HCT116 (cell line): ENCODE measurements at regions not wholly inside any gene's neighbourhood (a gene's known extent, or its start where the extent isn't known, plus 50 kb on each side); places are given as distances from the start of the nearest gene placed in this dataset.

ENCODE experiments used
- ATAC-seq: fragments of 200-7000 bp; cut with Tn5 transposase; 2 replicates; pipeline ENCODE4 v1.9.1; 2020; ENCODE audit warnings: mild to moderate bottlenecking, moderate library complexity
- BruUV-seq: library from RNA; stranded (reverse); fragments of 400-500 nt; replicated peaks from 2 replicates; lab custom pipeline; 2021; lab: Mats Ljungman, UMichigan
- CTCF ChIA-PET: fragments of 300-600 bp; sonication (Branson Sonifier 250); formaldehyde crosslinking; loops from one replicate; lab custom pipeline; 2021; ENCODE audit warnings: antibody characterized with exemption; lab: Charles Lee
- POLR2A ChIA-PET: fragments of 300-600, 350-600 bp; sonication (Branson Sonifier 250); formaldehyde crosslinking; loops from one replicate; lab custom pipeline; 2021; ENCODE audit warnings: antibody characterized with exemption; lab: Charles Lee
- RAD21 ChIA-PET, 2 experiments: fragments of 300-600 bp; sonication (Branson Sonifier 250); formaldehyde crosslinking; loops; one replicate each; lab custom pipeline; 2023; ENCODE audit warnings: low total read pairs in 2 of 2; ENCODE audit not compliant: uncharacterized antibody in 2 of 2, unreplicated experiment in 2 of 2, low non-redundant PET in 1 of 2; lab: Charles Lee
- DNase-seq: peaks from one replicate; pipeline ENCODE4 v3.0.0-alpha.2; 2010; ENCODE audit warnings: low read depth, low spot score
- H2AFZ ChIP-seq: fragments of 200-600 bp; shearing (Covaris generic), sonication (generic); 2 replicates; pipeline ENCODE4 v1.6.1; 2017; ENCODE audit warnings: low read depth, mixed run types, mixed read lengths, antibody characterized with exemption, low read length; ENCODE audit not compliant: poor library complexity, severe bottlenecking
- H3K27ac ChIP-seq: 2 replicates; pipeline ENCODE4 v1.5.1; 2012; ENCODE audit warnings: low read depth, low read length
- H3K27me3 ChIP-seq: fragments of 200-600 bp; sonication (generic); 2 replicates; pipeline ENCODE4 v1.6.1; 2016; ENCODE audit warnings: mixed run types, low read length, mixed read lengths; ENCODE audit not compliant: insufficient read depth
- H3K36me3 ChIP-seq, 2 experiments: fragments of 200-500 bp in 1 of 2; fragments of 200-600 bp in 1 of 2; sonication (Bioruptor generic) in 1 of 2; sonication (generic) in 1 of 2; 2 replicates each; pipeline versions ENCODE4 v1.5.1 to v1.6.1; 2014 to 2016; ENCODE audit warnings: low read length in 2 of 2, inconsistent platforms in 1 of 2, mixed read lengths in 1 of 2, mixed run types in 1 of 2; ENCODE audit not compliant: insufficient read depth in 2 of 2, control insufficient read depth in 1 of 2
- H3K4me1 ChIP-seq, 2 experiments: fragments of 200-600 bp in 1 of 2; sonication (generic) in 1 of 2; 2 replicates each; pipeline versions ENCODE4 v1.5.1 to v1.6.1; 2012 to 2017; ENCODE audit warnings: low read length in 2 of 2, inconsistent platforms in 1 of 2, mild to moderate bottlenecking in 1 of 2, mixed read lengths in 1 of 2, mixed run types in 1 of 2, moderate library complexity in 1 of 2; ENCODE audit not compliant: insufficient read depth in 2 of 2, control insufficient read depth in 1 of 2
- H3K4me2 ChIP-seq: fragments of 200-600 bp; sonication (generic); 2 replicates; pipeline ENCODE4 v1.6.1; 2017; ENCODE audit warnings: mixed run types, low read length, mixed read lengths
- H3K4me3 ChIP-seq, 2 experiments: fragments of 200-600 bp in 1 of 2; sonication (generic) in 1 of 2; replicated peaks in 1 of 2; 2 replicates each; pipeline ENCODE4 v1.5.1; 2011 to 2016; ENCODE audit warnings: low read length in 2 of 2, control low read depth in 1 of 2, low read depth in 1 of 2, mild to moderate bottlenecking in 1 of 2, mixed read lengths in 1 of 2, mixed run types in 1 of 2
- H3K79me2 ChIP-seq: fragments of 200-600 bp; sonication (generic); 2 replicates; pipeline ENCODE4 v1.6.1; 2017; ENCODE audit warnings: mild to moderate bottlenecking, mixed run types, low read length, moderate library complexity, mixed read lengths; ENCODE audit not compliant: insufficient read depth
- H3K9ac ChIP-seq: fragments of 200-600 bp; sonication (generic); 2 replicates; pipeline ENCODE4 v1.6.1; 2016; ENCODE audit warnings: low read length, mixed read lengths
- H3K9me2 ChIP-seq: fragments of 200-600 bp; sonication (generic), shearing (Covaris generic); 2 replicates; pipeline ENCODE4 v1.6.1; 2017; ENCODE audit warnings: mixed run types, mild to moderate bottlenecking, moderate library complexity; ENCODE audit not compliant: insufficient read depth
- H3K9me3 ChIP-seq, 2 experiments: fragments of 200-500 bp in 1 of 2; fragments of 200-600 bp in 1 of 2; sonication (Bioruptor generic) in 1 of 2; sonication (generic) in 1 of 2; 2 replicates each; pipeline ENCODE4 v1.6.1; 2014 to 2017; ENCODE audit warnings: low read length in 2 of 2, mixed read lengths in 2 of 2, inconsistent platforms in 1 of 2, low read depth in 1 of 2, mild to moderate bottlenecking in 1 of 2, mixed run types in 1 of 2, moderate library complexity in 1 of 2; ENCODE audit not compliant: control insufficient read depth in 1 of 2, insufficient read depth in 1 of 2
- H4K20me1 ChIP-seq: fragments of 200-600 bp; sonication (generic), shearing (Covaris generic); 2 replicates; pipeline ENCODE4 v1.6.1; 2017; ENCODE audit warnings: mixed run types, mild to moderate bottlenecking, moderate library complexity; ENCODE audit not compliant: insufficient read depth
- CEBPB ChIP-seq: IDR thresholded peaks from 2 replicates; pipeline ENCODE4 v1.6.1; 2012; ENCODE audit warnings: low read depth
- CTCF ChIP-seq, 3 experiments: fragments of 200-600 bp in 1 of 3; sonication (generic) in 1 of 3; IDR thresholded peaks in 2 of 3; conservative IDR thresholded peaks in 1 of 3; 2 replicates each; pipeline ENCODE4 v1.5.1; 2012 to 2017; ENCODE audit warnings: low read depth in 2 of 3, low read length in 2 of 3, antibody characterized with exemption in 1 of 3, borderline replicate concordance in 1 of 3, control low read depth in 1 of 3, mild to moderate bottlenecking in 1 of 3, mixed read lengths in 1 of 3, mixed run types in 1 of 3, moderate library complexity in 1 of 3; ENCODE audit not compliant: insufficient read depth in 1 of 3
- ELF1 ChIP-seq: IDR thresholded peaks from 2 replicates; pipeline ENCODE4 v1.6.1; 2012; ENCODE audit warnings: low read depth, borderline replicate concordance
- EZH2phosphoT487 ChIP-seq: fragments of 200-600 bp; IDR thresholded peaks from 2 replicates; pipeline ENCODE4 v1.6.1; 2018; ENCODE audit warnings: antibody characterized with exemption, borderline replicate concordance
- FOSL1 ChIP-seq: IDR thresholded peaks from 2 replicates; pipeline ENCODE4 v1.6.1; 2012; ENCODE audit warnings: low read depth
- JUND ChIP-seq: IDR thresholded peaks from 2 replicates; pipeline ENCODE4 v1.6.1; 2012
- POLR2A ChIP-seq: IDR thresholded peaks from 2 replicates; pipeline ENCODE4 v1.7.0; 2011; ENCODE audit warnings: borderline replicate concordance; ENCODE audit not compliant: insufficient read depth, insufficient read length; ENCODE audit errors: extremely low read depth
- POLR2AphosphoS5 ChIP-seq: IDR thresholded peaks from 2 replicates; pipeline ENCODE4 v1.6.1; 2011; ENCODE audit warnings: mild to moderate bottlenecking, low read depth, low read length, moderate library complexity
- RAD21 ChIP-seq: IDR thresholded peaks from 2 replicates; pipeline ENCODE4 v1.6.1; 2012; ENCODE audit warnings: low read depth, mild to moderate bottlenecking
- SIN3A ChIP-seq: IDR thresholded peaks from 2 replicates; pipeline ENCODE4 v1.6.1; 2012; ENCODE audit warnings: low read depth
- SP1 ChIP-seq: IDR thresholded peaks from 2 replicates; pipeline ENCODE4 v1.6.1; 2012; ENCODE audit warnings: low read depth
- SRF ChIP-seq: IDR thresholded peaks from 2 replicates; pipeline ENCODE4 v1.6.1; 2012; ENCODE audit warnings: low read depth
- TCF7L2 ChIP-seq: IDR thresholded peaks from 2 replicates; pipeline ENCODE4 v1.7.0; 2011; ENCODE audit warnings: borderline replicate concordance, inconsistent platforms; ENCODE audit not compliant: insufficient read depth, insufficient read length; ENCODE audit errors: extremely low read depth
- YY1 ChIP-seq: IDR thresholded peaks from 2 replicates; pipeline ENCODE4 v1.6.1; 2011; ENCODE audit warnings: low read length, low read depth, moderate library complexity, mild to moderate bottlenecking; ENCODE audit not compliant: insufficient replicate concordance; ENCODE audit errors: extremely low read depth
- ZBTB33 ChIP-seq: IDR thresholded peaks from 2 replicates; pipeline ENCODE4 v1.6.1; 2011; ENCODE audit warnings: mild to moderate bottlenecking, low read length, moderate library complexity; ENCODE audit not compliant: insufficient replicate concordance; ENCODE audit errors: extremely low read depth
- ZFX ChIP-seq: fragments of 450-650 bp; IDR thresholded peaks from 2 replicates; pipeline ENCODE4 v1.6.1; 2017
- ZNF274 ChIP-seq: fragments of 200-500 bp; sonication (Bioruptor generic); IDR thresholded peaks from 2 replicates; pipeline ENCODE4 v1.6.1; 2014; ENCODE audit warnings: mild to moderate bottlenecking, low read depth, low read length, inconsistent platforms
- intact Hi-C: fragments of 100-400 bp; cut with micrococcal nuclease; formaldehyde crosslinking; loops from 2 replicates; pipeline ENCODE4 v1.10.0; 2022

DNA sequence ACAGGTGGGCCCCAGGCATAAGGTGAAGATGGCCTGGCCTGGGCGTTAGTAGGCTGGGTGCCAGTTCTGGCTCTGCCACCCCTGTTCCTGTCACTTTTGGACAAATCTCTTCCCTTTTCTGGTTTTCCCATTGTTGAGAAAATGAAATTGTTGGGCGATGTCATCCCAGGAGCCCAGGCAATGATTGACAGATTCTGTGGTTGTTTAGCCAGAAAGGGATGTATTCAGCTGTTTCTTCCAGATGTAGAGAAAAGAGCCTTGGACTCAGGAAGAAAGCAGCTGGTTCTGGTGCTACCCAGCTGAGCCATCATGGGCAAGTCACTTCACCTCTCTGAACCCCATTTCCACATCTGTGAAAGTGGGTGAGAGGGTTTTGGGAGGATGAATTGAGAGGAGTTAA lies 60.1 kb upstream of the MRTFB start:
- H3K4me3 ChIP-seq = no peak overlapping the region
- H3K9me3 ChIP-seq = no peaks in the 10 kb centered on the region
- no TSS peak for BruUV-seq
- H3K27ac ChIP-seq = no peak overlapping the region
- H3K9me2 ChIP-seq = no peaks in the 10 kb centered on the region
- POLR2A ChIA-PET = no interaction called here
- H3K27me3 ChIP-seq = no peaks in the 10 kb centered on the region
- no peak overlapping the region for H2AFZ ChIP-seq
- no peaks in the 10 kb centered on the region; the same call in 1 of the 2 replicates for H4K20me1 ChIP-seq
- no peaks in the 10 kb centered on the region for H3K36me3 ChIP-seq
- H3K9ac ChIP-seq = no peak overlapping the region
- TF ChIP-seq CEBPB = no peak
- no peak for TF ChIP-seq EZH2phosphoT487
- no peak for TF ChIP-seq SP1
- TF ChIP-seq SIN3A = no peak
- TF ChIP-seq ZNF274 = no peak
- TF ChIP-seq ELF1 = no peak
- no peak for TF ChIP-seq TCF7L2
- TF ChIP-seq YY1 = no peak
- TF ChIP-seq POLR2A = no peak
- H3K4me1 ChIP-seq = peaks cover 4 to 6% of the 10 kb centered on the region in 2 experiments; a peak in 3 of 4 replicates
- ATAC-seq (no peak), DNase-seq (no peak)
- intact Hi-C loops = no loop called here
- RAD21 ChIA-PET = no interaction called here
- no peaks in the 10 kb centered on the region for H3K79me2 ChIP-seq
- CTCF ChIA-PET = no interaction called here
- no peak overlapping the region for H3K4me2 ChIP-seq

- H3K36me3 ChIP-seq = no peaks in the 10 kb centered on the region
- no peaks in the 10 kb centered on the region for H3K9me2 ChIP-seq
- intact Hi-C loops = no loop called here
- H3K9ac ChIP-seq = no peak overlapping the region
- H3K27ac ChIP-seq = no peak overlapping the region
- H3K4me2 ChIP-seq = no peak overlapping the region
- BruUV-seq = no TSS peak
- ATAC-seq (no peak), DNase-seq (no peak)
- ChIA-PET CTCF (no interaction called here), POLR2A (no interaction called here), RAD21 (no interaction called here)
- peaks cover 4 to 10% of the 10 kb centered on the region in 2 experiments; a peak in 3 of 4 replicates for H3K4me1 ChIP-seq
- no peaks in the 10 kb centered on the region; the same call in 1 of the 2 replicates for H4K20me1 ChIP-seq
- no peaks in the 10 kb centered on the region for H3K27me3 ChIP-seq
- H3K79me2 ChIP-seq = no peaks in the 10 kb centered on the region
- no peak overlapping the region for H3K4me3 ChIP-seq
- no peak overlapping the region for H2AFZ ChIP-seq
- H3K9me3 ChIP-seq = no peaks in the 10 kb centered on the region
- no peak for TF ChIP-seq JUND
- TF ChIP-seq ELF1 = no peak
- TF ChIP-seq SRF = no peak
- no peak for TF ChIP-seq CTCF (IDR thresholded peaks at IDR 0.05 in 2 of 3, conservative IDR thresholded peaks at IDR 0.05 in 1 of 3; ENCODE audit: borderline replicate concordance in 1 of 3, insufficient read depth in 1 of 3, low read depth in 2 of 3, low read length in 2 of 3)
- no peak for TF ChIP-seq ZFX
- no peak for TF ChIP-seq POLR2AphosphoS5
- no peak for TF ChIP-seq CEBPB
- TF ChIP-seq ZBTB33 = no peak
- no peak for TF ChIP-seq YY1
- TF ChIP-seq POLR2A = no peak
- no peak for TF ChIP-seq RAD21
- no peak for TF ChIP-seq FOSL1
These were observed 59.3 kb upstream of the MRTFB start for GRCh38 chr16:14011846-14012245.
